GM23338 (cell line): ENCODE measurements at regions not wholly inside any gene's neighbourhood (a gene's known extent, or its start where the extent isn't known, plus 50 kb on each side); places are given as distances from the start of the nearest gene placed in this dataset.

Source experiments
- ATAC-seq: fragments of 200-7000 bp; cut with Tn5 transposase; 3 replicates; pipeline ENCODE4 v1.9.1; 2020
- DNase-seq: peaks from one replicate; pipeline ENCODE4 v3.0.0-alpha.2; 2015; ENCODE audit warnings: low spot score
- H2AFZ ChIP-seq: fragments of 200-600 bp; sonication (generic); 2 replicates; pipeline ENCODE4 v1.8.0; 2016; ENCODE audit warnings: antibody characterized with exemption, mild to moderate bottlenecking, moderate library complexity
- H3F3A ChIP-seq: fragments of 200-600 bp; sonication (generic); replicated peaks from 2 replicates; pipeline ENCODE4 v1.8.0; 2017; ENCODE audit warnings: antibody characterized with exemption, mixed run types, low read depth
- H3K27ac ChIP-seq: fragments of 200-600 bp; sonication (generic); 2 replicates; pipeline ENCODE4 v1.6.1; 2016; ENCODE audit warnings: low read depth
- H3K27me3 ChIP-seq: fragments of 200-600 bp; sonication (generic); 2 replicates; pipeline ENCODE4 v1.8.0; 2016; ENCODE audit warnings: mild to moderate bottlenecking, mixed run types, moderate library complexity; ENCODE audit not compliant: insufficient read depth
- H3K36me3 ChIP-seq: fragments of 200-600 bp; sonication (generic); 2 replicates; pipeline ENCODE4 v1.8.0; 2016; ENCODE audit warnings: mild to moderate bottlenecking; ENCODE audit not compliant: insufficient read depth
- H3K4me1 ChIP-seq: fragments of 200-600 bp; sonication (generic); 2 replicates; pipeline ENCODE4 v1.8.0; 2016; ENCODE audit warnings: mild to moderate bottlenecking, moderate library complexity; ENCODE audit not compliant: insufficient read depth
- H3K4me2 ChIP-seq: fragments of 200-600 bp; sonication (generic); 2 replicates; pipeline ENCODE4 v1.7.1; 2017; ENCODE audit warnings: mixed run types
- H3K4me3 ChIP-seq: fragments of 200-600 bp; sonication (generic); 2 replicates; pipeline ENCODE4 v1.6.1; 2016; ENCODE audit warnings: mixed run types
- H3K79me2 ChIP-seq: fragments of 200-600 bp; sonication (generic); replicated peaks from 2 replicates; pipeline ENCODE4 v1.8.0; 2017; ENCODE audit warnings: mild to moderate bottlenecking; ENCODE audit not compliant: insufficient read depth
- H3K9me2 ChIP-seq: fragments of 200-600 bp; sonication (generic); 2 replicates; pipeline ENCODE4 v1.8.0; 2017; ENCODE audit not compliant: insufficient read depth
- H4K20me1 ChIP-seq: fragments of 200-600 bp; sonication (generic); replicated peaks from 2 replicates; pipeline ENCODE4 v1.8.0; 2017; ENCODE audit warnings: mild to moderate bottlenecking; ENCODE audit not compliant: insufficient read depth
- H3K27ac Mint-ChIP-seq: 2 replicates; pipeline ENCODE4 v1.8.0; 2020; ENCODE audit warnings: inconsistent platforms, mild to moderate bottlenecking, moderate library complexity, mixed read lengths
- H3K27me3 Mint-ChIP-seq: 3 replicates; pipeline ENCODE4 v1.8.0; 2022; ENCODE audit warnings: low read depth, mild to moderate bottlenecking, moderate library complexity, mixed read lengths, inconsistent platforms; ENCODE audit not compliant: insufficient read depth, poor library complexity
- H3K36me3 Mint-ChIP-seq: 3 replicates; pipeline ENCODE4 v1.8.0; 2021; ENCODE audit warnings: low read depth, mild to moderate bottlenecking, inconsistent platforms, moderate library complexity, mixed read lengths
- H3K4me1 Mint-ChIP-seq: 3 replicates; pipeline ENCODE4 v1.8.0; 2020; ENCODE audit warnings: mild to moderate bottlenecking, inconsistent platforms, mixed read lengths
- H3K4me3 Mint-ChIP-seq: 3 replicates; pipeline ENCODE4 v1.8.0; 2021; ENCODE audit warnings: moderate library complexity, mild to moderate bottlenecking, inconsistent platforms, mixed read lengths
- H3K9me3 Mint-ChIP-seq: 3 replicates; pipeline ENCODE4 v1.8.0; 2020; ENCODE audit warnings: moderate library complexity, mild to moderate bottlenecking, inconsistent platforms, mixed read lengths
- CREB1 ChIP-seq: fragments of 250-450 bp; sonication (Bioruptor Pico); IDR thresholded peaks from 2 replicates; pipeline ENCODE4 v1.5.0; 2020; ENCODE audit warnings: low read depth, mild to moderate bottlenecking, moderate library complexity
- EZH2 ChIP-seq: fragments of 200-600 bp; sonication (generic); IDR thresholded peaks from one replicate; pipeline ENCODE4 v1.8.0; 2017; ENCODE audit warnings: antibody characterized with exemption, mild to moderate bottlenecking, low read depth; ENCODE audit not compliant: unreplicated experiment
- EZH2phosphoT487 ChIP-seq: fragments of 200-600 bp; sonication (generic); IDR thresholded peaks from one replicate; pipeline ENCODE4 v1.8.1; 2018; ENCODE audit warnings: antibody characterized with exemption; ENCODE audit not compliant: unreplicated experiment
- JUNB ChIP-seq: IDR thresholded peaks from one replicate; pipeline ENCODE4 v1.6.1; 2016; ENCODE audit warnings: antibody characterized with exemption; ENCODE audit not compliant: unreplicated experiment
- NANOG ChIP-seq: IDR thresholded peaks from 2 replicates; pipeline ENCODE4 v1.6.1; 2016; ENCODE audit warnings: antibody characterized with exemption, borderline replicate concordance
- POLR2AphosphoS5 ChIP-seq: IDR thresholded peaks from 2 replicates; pipeline ENCODE4 v1.6.1; 2016; ENCODE audit warnings: antibody characterized with exemption, low read depth
- STAT1 ChIP-seq: IDR thresholded peaks from one replicate; pipeline ENCODE4 v1.6.1; 2016; ENCODE audit warnings: antibody characterized with exemption; ENCODE audit not compliant: unreplicated experiment
- ZNF114 ChIP-seq: fragments of 250-450 bp; sonication (Bioruptor Pico); IDR thresholded peaks from 2 replicates; pipeline ENCODE4 v1.5.0; 2020; ENCODE audit warnings: mild to moderate bottlenecking, moderate library complexity
- ZNF331 ChIP-seq: fragments of 250-450 bp; sonication (Bioruptor Pico); IDR thresholded peaks from 2 replicates; pipeline ENCODE4 v1.5.0; 2020; ENCODE audit warnings: low read depth, mild to moderate bottlenecking, moderate library complexity
- TF ChIP-seq, protein P1 (sequence below), 2 experiments: fragments of 200-600 bp in 1 of 2; sonication (generic) in 1 of 2; conservative IDR thresholded peaks; 2 replicates each; pipeline versions ENCODE4 v1.5.1 to v1.6.1; 2016 to 2017; ENCODE audit warnings: antibody characterized with exemption in 2 of 2, low read depth in 2 of 2, mild to moderate bottlenecking in 2 of 2, moderate library complexity in 1 of 2
- TF ChIP-seq, protein P2 (sequence below): IDR thresholded peaks from 2 replicates; pipeline ENCODE4 v1.6.1; 2016; ENCODE audit warnings: antibody characterized with exemption
- TF ChIP-seq, protein P3 (sequence below): IDR thresholded peaks from one replicate; pipeline ENCODE4 v1.6.1; 2018; ENCODE audit warnings: antibody characterized with exemption; ENCODE audit not compliant: unreplicated experiment

DNA sequence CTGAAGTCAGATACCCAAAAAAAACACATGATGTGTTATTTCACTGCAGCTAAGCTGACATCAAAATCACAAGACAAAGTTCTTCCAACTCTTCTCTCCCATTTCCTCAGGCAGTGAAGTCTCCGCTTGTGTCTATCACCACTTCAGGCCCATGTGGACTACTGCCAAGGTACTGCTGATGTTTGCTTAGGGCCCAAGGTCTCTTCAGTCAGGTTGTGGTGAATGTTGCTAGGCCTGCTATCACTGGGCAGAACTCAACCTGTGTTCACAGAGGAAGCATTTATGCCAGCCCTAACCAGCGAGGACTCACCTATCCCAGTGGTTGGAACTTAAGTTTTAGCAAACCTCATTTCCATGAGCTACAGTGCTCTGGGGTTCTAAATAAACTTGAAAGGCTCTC is 156.5 kb upstream of the BRINP3 start (continued):
- TF ChIP-seq, protein P1, sequence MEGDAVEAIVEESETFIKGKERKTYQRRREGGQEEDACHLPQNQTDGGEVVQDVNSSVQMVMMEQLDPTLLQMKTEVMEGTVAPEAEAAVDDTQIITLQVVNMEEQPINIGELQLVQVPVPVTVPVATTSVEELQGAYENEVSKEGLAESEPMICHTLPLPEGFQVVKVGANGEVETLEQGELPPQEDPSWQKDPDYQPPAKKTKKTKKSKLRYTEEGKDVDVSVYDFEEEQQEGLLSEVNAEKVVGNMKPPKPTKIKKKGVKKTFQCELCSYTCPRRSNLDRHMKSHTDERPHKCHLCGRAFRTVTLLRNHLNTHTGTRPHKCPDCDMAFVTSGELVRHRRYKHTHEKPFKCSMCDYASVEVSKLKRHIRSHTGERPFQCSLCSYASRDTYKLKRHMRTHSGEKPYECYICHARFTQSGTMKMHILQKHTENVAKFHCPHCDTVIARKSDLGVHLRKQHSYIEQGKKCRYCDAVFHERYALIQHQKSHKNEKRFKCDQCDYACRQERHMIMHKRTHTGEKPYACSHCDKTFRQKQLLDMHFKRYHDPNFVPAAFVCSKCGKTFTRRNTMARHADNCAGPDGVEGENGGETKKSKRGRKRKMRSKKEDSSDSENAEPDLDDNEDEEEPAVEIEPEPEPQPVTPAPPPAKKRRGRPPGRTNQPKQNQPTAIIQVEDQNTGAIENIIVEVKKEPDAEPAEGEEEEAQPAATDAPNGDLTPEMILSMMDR (conservative IDR thresholded peaks at IDR 0.05; ENCODE audit: low read depth in 2 of 2), result no peak
- TF ChIP-seq EZH2phosphoT487 (no peak), NANOG (no peak)

DNA sequence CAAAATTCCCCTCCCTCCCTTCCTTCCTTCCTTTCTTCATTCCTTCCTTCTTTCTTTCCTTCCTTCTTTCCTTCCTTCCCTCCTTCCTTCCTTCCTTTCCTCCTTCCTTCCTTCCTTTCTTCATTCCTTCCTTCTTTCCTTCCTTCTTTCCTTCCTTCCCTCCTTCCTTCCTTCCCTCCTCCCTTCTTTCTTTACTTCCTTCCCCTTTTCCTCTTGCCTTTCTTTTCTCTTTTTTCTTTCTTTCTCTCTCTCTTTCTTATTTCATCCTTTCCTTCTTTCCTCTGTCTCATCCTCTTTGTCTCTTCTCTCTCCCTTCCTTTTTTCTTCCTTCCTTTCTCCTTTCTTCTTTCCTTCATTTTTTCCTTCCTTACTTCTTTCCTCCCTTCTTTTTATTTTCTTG is 171.9 kb upstream of the BRINP3 start:
- H3K36me3 Mint-ChIP-seq, result no peaks in the 10 kb centered on the region
- no peak overlapping the region for H3K4me3 Mint-ChIP-seq
- TF ChIP-seq EZH2phosphoT487 (no peak), POLR2AphosphoS5 (no peak), NANOG (no peak), JUNB (no peak), ZNF331 (CRISPR knock-in tag) (no peak), CREB1 (CRISPR knock-in tag) (no peak), ZNF114 (CRISPR knock-in tag) (no peak), STAT1 (no peak), EZH2 (no peak)
- TF ChIP-seq, protein P1 (conservative IDR thresholded peaks at IDR 0.05; ENCODE audit: low read depth in 2 of 2), result no peak
- TF ChIP-seq, protein P2, sequence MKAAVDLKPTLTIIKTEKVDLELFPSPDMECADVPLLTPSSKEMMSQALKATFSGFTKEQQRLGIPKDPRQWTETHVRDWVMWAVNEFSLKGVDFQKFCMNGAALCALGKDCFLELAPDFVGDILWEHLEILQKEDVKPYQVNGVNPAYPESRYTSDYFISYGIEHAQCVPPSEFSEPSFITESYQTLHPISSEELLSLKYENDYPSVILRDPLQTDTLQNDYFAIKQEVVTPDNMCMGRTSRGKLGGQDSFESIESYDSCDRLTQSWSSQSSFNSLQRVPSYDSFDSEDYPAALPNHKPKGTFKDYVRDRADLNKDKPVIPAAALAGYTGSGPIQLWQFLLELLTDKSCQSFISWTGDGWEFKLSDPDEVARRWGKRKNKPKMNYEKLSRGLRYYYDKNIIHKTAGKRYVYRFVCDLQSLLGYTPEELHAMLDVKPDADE, result no peak
- TF ChIP-seq, protein P3, sequence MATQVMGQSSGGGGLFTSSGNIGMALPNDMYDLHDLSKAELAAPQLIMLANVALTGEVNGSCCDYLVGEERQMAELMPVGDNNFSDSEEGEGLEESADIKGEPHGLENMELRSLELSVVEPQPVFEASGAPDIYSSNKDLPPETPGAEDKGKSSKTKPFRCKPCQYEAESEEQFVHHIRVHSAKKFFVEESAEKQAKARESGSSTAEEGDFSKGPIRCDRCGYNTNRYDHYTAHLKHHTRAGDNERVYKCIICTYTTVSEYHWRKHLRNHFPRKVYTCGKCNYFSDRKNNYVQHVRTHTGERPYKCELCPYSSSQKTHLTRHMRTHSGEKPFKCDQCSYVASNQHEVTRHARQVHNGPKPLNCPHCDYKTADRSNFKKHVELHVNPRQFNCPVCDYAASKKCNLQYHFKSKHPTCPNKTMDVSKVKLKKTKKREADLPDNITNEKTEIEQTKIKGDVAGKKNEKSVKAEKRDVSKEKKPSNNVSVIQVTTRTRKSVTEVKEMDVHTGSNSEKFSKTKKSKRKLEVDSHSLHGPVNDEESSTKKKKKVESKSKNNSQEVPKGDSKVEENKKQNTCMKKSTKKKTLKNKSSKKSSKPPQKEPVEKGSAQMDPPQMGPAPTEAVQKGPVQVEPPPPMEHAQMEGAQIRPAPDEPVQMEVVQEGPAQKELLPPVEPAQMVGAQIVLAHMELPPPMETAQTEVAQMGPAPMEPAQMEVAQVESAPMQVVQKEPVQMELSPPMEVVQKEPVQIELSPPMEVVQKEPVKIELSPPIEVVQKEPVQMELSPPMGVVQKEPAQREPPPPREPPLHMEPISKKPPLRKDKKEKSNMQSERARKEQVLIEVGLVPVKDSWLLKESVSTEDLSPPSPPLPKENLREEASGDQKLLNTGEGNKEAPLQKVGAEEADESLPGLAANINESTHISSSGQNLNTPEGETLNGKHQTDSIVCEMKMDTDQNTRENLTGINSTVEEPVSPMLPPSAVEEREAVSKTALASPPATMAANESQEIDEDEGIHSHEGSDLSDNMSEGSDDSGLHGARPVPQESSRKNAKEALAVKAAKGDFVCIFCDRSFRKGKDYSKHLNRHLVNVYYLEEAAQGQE, result no peak

More for the DNA sequence above, 171.9 kb upstream of the BRINP3 start:
- Histone ChIP-seq H3K79me2 (no peaks in the 10 kb centered on the region), H3F3A (no peaks in the 10 kb centered on the region), H4K20me1 (no peaks in the 10 kb centered on the region), H3K27ac (no peak overlapping the region), H2AFZ (no peak overlapping the region), H3K4me3 (no peak overlapping the region), H3K4me2 (no peak overlapping the region), H3K27me3 (no peaks in the 10 kb centered on the region), H3K4me1 (no peaks in the 10 kb centered on the region), H3K9me2 (no peaks in the 10 kb centered on the region), H3K36me3 (no peaks in the 10 kb centered on the region)
- Mint-ChIP-seq H3K9me3 (no peaks in the 10 kb centered on the region), H3K4me1 (no peaks in the 10 kb centered on the region), H3K27me3 (peaks cover 2% of the 10 kb centered on the region), H3K27ac (no peak overlapping the region)
- ATAC-seq (no peak), DNase-seq (no peak)
